Esophagus muscularis mucosa (tissue), 4 donors: ENCODE measurements at regions not wholly inside any gene's neighbourhood (a gene's known extent, or its start where the extent isn't known, plus 50 kb on each side); places are given as distances from the start of the nearest gene placed in this dataset.
"Not testable (repeated sequence)": the region's sequence is repeated elsewhere in the genome, so short reads cannot be mapped to it uniquely, and the experiment has no call there.

Source experiments
- DNase-seq: peaks from one replicate; pipeline ENCODE4 v3.0.0-alpha.2; 2017; ENCODE audit errors: extremely low spot score
- H3K27ac ChIP-seq, 4 donors: fragments of 200-600 bp; sonication (generic); replicated peaks in 1 of 4; 1 replicate in 3 of 4; 2 replicates in 1 of 4; pipeline ENCODE4 v1.5.1; 2016 to 2019; ENCODE audit warnings: mild to moderate bottlenecking in 1 of 4
- H3K27me3 ChIP-seq, 4 donors: fragments of 200-600 bp; sonication (generic); one replicate each; pipeline versions ENCODE4 v1.5.1 to v1.6.0; 2016 to 2019
- H3K36me3 ChIP-seq, 4 donors: fragments of 200-600 bp; sonication (generic); one replicate each; pipeline ENCODE4 v1.5.1; 2016 to 2019
- H3K4me1 ChIP-seq, 4 donors: fragments of 200-600 bp; sonication (generic); one replicate each; pipeline ENCODE4 v1.5.1; 2016 to 2019
- H3K4me3 ChIP-seq, 4 donors: fragments of 200-600 bp; sonication (generic); 1 replicate in 2 of 4; 2 replicates in 2 of 4; pipeline ENCODE4 v1.5.1; 2016 to 2019; ENCODE audit warnings: mild to moderate bottlenecking in 4 of 4, moderate library complexity in 1 of 4
- H3K9me3 ChIP-seq, 4 donors: fragments of 200-600 bp; sonication (generic); 1 replicate in 3 of 4; 2 replicates in 1 of 4; pipeline ENCODE4 v1.5.1; 2016 to 2019
- EP300 ChIP-seq: sonication (generic); formaldehyde crosslinking; IDR thresholded peaks from one replicate; pipeline ENCODE4 v1.6.1; 2017; ENCODE audit warnings: antibody characterized with exemption
- POLR2A ChIP-seq: fragments of 450-650 bp; IDR thresholded peaks from one replicate; pipeline ENCODE4 v1.6.1; 2017; ENCODE audit warnings: antibody characterized with exemption, moderate library complexity, mild to moderate bottlenecking, low read depth
- POLR2AphosphoS5 ChIP-seq, 2 donors: sonication (generic); formaldehyde crosslinking; IDR thresholded peaks; one replicate each; pipeline ENCODE4 v1.6.1; 2017; ENCODE audit warnings: antibody characterized with exemption in 2 of 2
- WGBS: methylation state at CpG from one replicate; pipeline ENCODE4 v1.1.5; 2018; 5-methylcytosine and 5-hydroxymethylcytosine counted together
- intact Hi-C: fragments of 100-400 bp; cut with DNase I; formaldehyde crosslinking; loops from one replicate; pipeline ENCODE4 v1.15.1; 2023
- TF ChIP-seq, protein P1 (sequence below), 3 experiments: fragments of 200-600 bp in 2 of 3; fragments of 450-650 bp in 1 of 3; sonication (generic) in 2 of 3; IDR thresholded peaks; one replicate each; pipeline ENCODE4 v1.5.1; 2017 to 2019; ENCODE audit warnings: antibody characterized with exemption in 3 of 3, mild to moderate bottlenecking in 2 of 3, moderate library complexity in 1 of 3

DNA sequence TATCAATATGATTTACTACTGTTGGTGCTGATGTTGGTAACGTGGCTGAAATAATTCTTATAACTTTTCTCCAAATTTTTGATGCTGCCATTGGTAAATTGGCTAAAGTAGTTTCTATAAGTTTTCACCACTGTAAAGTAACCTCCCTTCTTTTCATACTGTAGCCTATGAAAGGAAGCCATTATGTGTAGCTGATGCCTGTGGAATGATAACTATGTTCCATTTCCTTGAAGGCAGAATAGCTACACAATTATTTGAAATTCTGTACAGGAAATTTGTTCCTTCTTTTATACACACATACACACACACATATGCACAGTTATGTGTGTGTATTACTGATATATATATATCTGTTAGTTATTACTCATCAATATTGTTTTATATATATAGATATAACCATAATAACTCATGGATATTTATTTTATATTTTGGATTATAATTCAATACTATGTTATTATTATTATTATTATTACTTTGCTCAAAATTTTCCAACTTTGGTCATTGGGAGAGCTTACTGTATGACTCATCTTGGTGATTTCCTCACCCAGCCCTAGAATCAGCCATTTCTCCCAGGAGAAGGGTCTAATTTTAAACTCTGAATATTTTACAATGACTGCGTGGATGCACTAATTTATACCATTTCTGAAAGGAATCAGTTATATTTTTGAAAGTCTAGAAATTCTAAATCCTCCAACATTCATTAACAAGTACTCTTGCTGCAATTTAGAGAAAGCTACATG lies 1677.7 kb downstream of the SUCLG1 start:
- intact Hi-C loops: no loop called here
- 79% methylated on average over 2 of the region's 2 CpGs for WGBS
- no peaks in the 10 kb centered on the region for H3K36me3 ChIP-seq
- DNase-seq: no peak
- H3K9me3 ChIP-seq: no peaks in the 10 kb centered on the region
- TF ChIP-seq POLR2AphosphoS5 (IDR thresholded peaks at IDR 0.05) (no peak), EP300 (no peak), POLR2A (no peak)
- TF ChIP-seq, protein P1, sequence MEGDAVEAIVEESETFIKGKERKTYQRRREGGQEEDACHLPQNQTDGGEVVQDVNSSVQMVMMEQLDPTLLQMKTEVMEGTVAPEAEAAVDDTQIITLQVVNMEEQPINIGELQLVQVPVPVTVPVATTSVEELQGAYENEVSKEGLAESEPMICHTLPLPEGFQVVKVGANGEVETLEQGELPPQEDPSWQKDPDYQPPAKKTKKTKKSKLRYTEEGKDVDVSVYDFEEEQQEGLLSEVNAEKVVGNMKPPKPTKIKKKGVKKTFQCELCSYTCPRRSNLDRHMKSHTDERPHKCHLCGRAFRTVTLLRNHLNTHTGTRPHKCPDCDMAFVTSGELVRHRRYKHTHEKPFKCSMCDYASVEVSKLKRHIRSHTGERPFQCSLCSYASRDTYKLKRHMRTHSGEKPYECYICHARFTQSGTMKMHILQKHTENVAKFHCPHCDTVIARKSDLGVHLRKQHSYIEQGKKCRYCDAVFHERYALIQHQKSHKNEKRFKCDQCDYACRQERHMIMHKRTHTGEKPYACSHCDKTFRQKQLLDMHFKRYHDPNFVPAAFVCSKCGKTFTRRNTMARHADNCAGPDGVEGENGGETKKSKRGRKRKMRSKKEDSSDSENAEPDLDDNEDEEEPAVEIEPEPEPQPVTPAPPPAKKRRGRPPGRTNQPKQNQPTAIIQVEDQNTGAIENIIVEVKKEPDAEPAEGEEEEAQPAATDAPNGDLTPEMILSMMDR (IDR thresholded peaks at IDR 0.05): no peak
- peaks cover 0 to 5% (median 0%) of the 10 kb centered on the region in 4 donors for H3K4me1 ChIP-seq
- H3K4me3 ChIP-seq: no peak overlapping the region
- no peak overlapping the region for H3K27ac ChIP-seq
- H3K27me3 ChIP-seq: no peaks in the 10 kb centered on the region

DNA sequence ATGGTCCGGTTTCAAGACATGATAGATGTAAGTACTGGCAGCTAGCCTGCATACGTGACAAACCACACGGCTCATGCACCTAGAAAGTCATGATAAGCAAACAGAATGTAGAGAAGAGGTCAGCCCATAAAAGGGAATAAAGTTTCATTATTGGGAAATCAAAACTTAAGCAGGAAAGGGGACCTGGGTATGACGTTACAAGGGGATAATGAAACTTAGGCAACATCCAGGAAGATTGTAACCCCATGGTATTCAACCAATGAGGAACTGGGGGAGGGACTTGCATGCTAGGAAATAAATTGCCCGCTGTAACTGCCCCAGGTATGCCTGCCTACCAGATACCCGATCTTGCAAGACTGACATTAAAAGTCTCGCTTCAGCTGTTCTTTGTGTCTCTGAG lies 1679.0 kb downstream of the SUCLG1 start:
- Histone ChIP-seq H3K9me3 (no peaks in the 10 kb centered on the region), H3K36me3 (no peaks in the 10 kb centered on the region), H3K27me3 (no peaks in the 10 kb centered on the region), H3K27ac (no peak overlapping the region), H3K4me3 (no peak overlapping the region), H3K4me1 (peaks cover 0 to 5% (median 0%) of the 10 kb centered on the region in 4 donors)
- DNase-seq: no peak
- TF ChIP-seq POLR2A: no peak
- TF ChIP-seq POLR2AphosphoS5 (IDR thresholded peaks at IDR 0.05): no peak
- TF ChIP-seq EP300: no peak
- TF ChIP-seq, protein P1 (IDR thresholded peaks at IDR 0.05): no peak
- WGBS: 92% methylated on average over 7 of the region's 7 CpGs
- intact Hi-C loops: no loop called here

DNA sequence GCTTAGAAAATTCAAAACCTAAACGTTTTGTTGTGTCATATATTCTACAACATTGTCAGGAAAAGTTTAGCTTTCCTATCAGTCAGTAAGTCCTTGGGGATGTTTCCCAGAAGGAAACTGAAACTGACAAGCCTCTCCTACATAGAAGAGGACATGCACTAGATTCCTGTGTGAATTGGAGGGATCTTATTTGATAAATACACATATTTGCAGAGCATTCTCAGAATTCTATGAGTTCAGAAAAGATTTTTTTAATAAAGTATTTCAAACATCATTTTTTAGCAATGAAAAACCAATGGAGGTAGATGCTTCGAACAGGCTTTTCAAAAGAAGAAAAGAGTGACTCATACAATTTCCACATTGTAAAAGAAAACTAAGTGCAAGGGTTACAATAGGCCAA lies 1706.7 kb downstream of the SUCLG1 start:
- WGBS: 74% methylated on average over 2 of the region's 2 CpGs
- intact Hi-C loops: no loop called here
- DNase-seq: no peak
- H3K36me3 ChIP-seq: no peaks in the 10 kb centered on the region
- H3K4me3 ChIP-seq: no peak overlapping the region
- TF ChIP-seq, protein P1 (IDR thresholded peaks at IDR 0.05): no peak
- TF ChIP-seq POLR2A: no peak
- no peak for TF ChIP-seq EP300
- no peak for TF ChIP-seq POLR2AphosphoS5 (IDR thresholded peaks at IDR 0.05)
- peaks cover 0 to 27% (median 22%) of the 10 kb centered on the region in 4 donors for H3K9me3 ChIP-seq
- no peaks in the 10 kb centered on the region for H3K4me1 ChIP-seq
- H3K27me3 ChIP-seq: no peaks in the 10 kb centered on the region
- no peak overlapping the region for H3K27ac ChIP-seq

DNA sequence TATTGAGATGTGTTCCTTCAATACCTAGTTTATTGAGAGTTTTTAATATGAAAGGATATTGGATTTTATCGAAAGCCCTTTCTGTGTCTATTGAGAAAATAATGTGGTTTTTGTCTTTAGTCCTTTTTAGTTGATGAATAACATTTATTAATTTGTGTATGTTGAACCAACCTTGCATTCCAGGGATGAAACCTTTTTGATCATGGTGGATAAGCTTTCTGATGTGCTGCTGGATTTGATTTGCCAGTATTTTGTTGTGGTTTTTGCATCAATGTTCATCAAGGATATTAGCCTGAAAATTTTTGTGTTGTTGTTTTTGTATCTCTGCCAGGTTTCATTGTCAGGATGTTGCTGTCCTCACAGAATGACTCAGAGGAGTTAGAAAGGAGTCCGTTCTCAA lies 1710.4 kb downstream of the SUCLG1 start:
- no peaks in the 10 kb centered on the region for H3K36me3 ChIP-seq
- DNase-seq: no peak
- intact Hi-C loops: no loop called here
- WGBS: 90% methylated on average over 2 of the region's 2 CpGs
- TF ChIP-seq POLR2AphosphoS5 (IDR thresholded peaks at IDR 0.05) (no peak), EP300 (no peak), POLR2A (no peak)
- TF ChIP-seq, protein P1 (IDR thresholded peaks at IDR 0.05): no peak
- no peak overlapping the region for H3K4me3 ChIP-seq
- no peak overlapping the region for H3K27ac ChIP-seq
- no peaks in the 10 kb centered on the region for H3K27me3 ChIP-seq
- peaks cover 0 to 27% (median 22%) of the 10 kb centered on the region in 4 donors for H3K9me3 ChIP-seq
- H3K4me1 ChIP-seq: no peaks in the 10 kb centered on the region

DNA sequence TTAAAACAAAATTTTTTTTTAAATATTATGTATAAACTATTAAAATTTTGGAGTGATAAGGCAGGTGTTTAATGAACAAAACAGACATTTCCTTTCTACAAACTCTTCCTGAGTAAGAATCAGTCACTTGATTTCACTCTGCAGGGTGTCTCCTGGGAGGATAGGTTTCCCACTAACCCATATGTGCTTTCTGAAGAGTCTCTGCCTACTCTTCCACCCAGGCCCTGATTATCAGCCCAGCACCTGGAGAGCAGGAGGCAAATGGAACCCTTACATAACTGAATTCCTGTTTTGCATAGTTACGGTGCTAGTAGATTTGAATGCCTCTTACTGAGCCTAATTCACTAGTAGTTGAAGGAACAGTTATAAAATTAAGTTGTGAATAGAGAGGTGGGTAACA lies 1718.6 kb downstream of the SUCLG1 start:
- H3K9me3 ChIP-seq: no peaks in the 10 kb centered on the region
- WGBS: 88% methylated on average over 1 of the region's 1 CpG
- H3K4me1 ChIP-seq: no peaks in the 10 kb centered on the region
- TF ChIP-seq POLR2A (no peak), EP300 (no peak), POLR2AphosphoS5 (IDR thresholded peaks at IDR 0.05) (no peak)
- TF ChIP-seq, protein P1 (IDR thresholded peaks at IDR 0.05): no peak
- intact Hi-C loops: no loop called here
- H3K4me3 ChIP-seq: no peak overlapping the region
- H3K36me3 ChIP-seq: no peaks in the 10 kb centered on the region
- no peak for DNase-seq
- no peak overlapping the region for H3K27ac ChIP-seq
- H3K27me3 ChIP-seq: no peaks in the 10 kb centered on the region

DNA sequence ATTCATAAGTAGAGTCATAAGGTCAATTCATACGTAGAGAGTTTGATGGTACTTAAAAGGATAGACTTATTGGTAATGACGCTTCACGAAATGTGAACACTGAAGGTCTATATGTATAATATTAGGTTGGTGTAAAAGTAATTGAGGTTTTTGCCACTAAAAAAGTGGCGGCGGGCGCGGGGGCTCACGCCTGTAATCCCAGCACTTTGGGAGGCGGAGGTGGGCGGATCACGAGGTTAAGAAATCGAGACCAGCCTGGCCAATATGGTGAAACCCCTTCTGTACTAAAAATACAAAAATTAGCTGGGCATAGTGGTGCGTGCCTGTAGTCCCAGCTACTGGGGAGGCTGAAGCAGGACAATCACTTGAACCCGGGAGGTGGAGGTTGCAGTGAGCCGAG lies 1721.1 kb downstream of the SUCLG1 start:
- H3K36me3 ChIP-seq, DNase-seq, H3K4me3 ChIP-seq, H3K4me1 ChIP-seq, H3K27me3 ChIP-seq, intact Hi-C loops, H3K9me3 ChIP-seq, H3K27ac ChIP-seq: not testable (repeated sequence)
- WGBS: 94% methylated on average over 15 of the region's 15 CpGs
